HepG2 (cell line): ENCODE measurements at regions not wholly inside any gene's neighbourhood (a gene's known extent, or its start where the extent isn't known, plus 50 kb on each side); places are given as distances from the start of the nearest gene placed in this dataset.

Experiments used
- HNRNPLL ChIP-seq: fragments of 200-400 bp; formaldehyde crosslinking; IDR thresholded peaks from 2 replicates; pipeline ENCODE4 v1.6.1; 2017; ENCODE audit warnings: mild to moderate bottlenecking, low read depth, low read length; ENCODE audit not compliant: poor library complexity, severe bottlenecking
- HOXA7 ChIP-seq: sonication (generic); formaldehyde crosslinking; IDR thresholded peaks from 2 replicates; pipeline ENCODE4 v1.8.1; 2022; ENCODE audit warnings: mild to moderate bottlenecking, missing genetic modification reagents, moderate library complexity
- MTF1 ChIP-seq: sonication (generic); formaldehyde crosslinking; IDR thresholded peaks from 2 replicates; pipeline ENCODE4 v1.5.0; 2020; ENCODE audit warnings: missing genetic modification reagents
- NCOA2 ChIP-seq: sonication (generic); formaldehyde crosslinking; IDR thresholded peaks from 2 replicates; pipeline ENCODE4 v1.8.0; 2022; ENCODE audit warnings: inconsistent platforms
- NFATC3 ChIP-seq: sonication (generic); formaldehyde crosslinking; IDR thresholded peaks from 2 replicates; pipeline ENCODE4 v1.5.1; 2020; ENCODE audit warnings: mild to moderate bottlenecking, missing genetic modification reagents
- SP5 ChIP-seq: IDR thresholded peaks from 2 replicates; pipeline ENCODE4 v1.6.1; 2016; ENCODE audit warnings: low read depth, borderline replicate concordance
- SRSF4 ChIP-seq: fragments of 200-400 bp; formaldehyde crosslinking; IDR thresholded peaks from one replicate; pipeline ENCODE4 v1.6.1; 2018; ENCODE audit warnings: mild to moderate bottlenecking, low read depth, low read length, moderate library complexity; ENCODE audit not compliant: poor library complexity, severe bottlenecking
- TBX3 ChIP-seq: fragments of 450-650 bp; IDR thresholded peaks from 2 replicates; pipeline ENCODE4 v1.6.1; 2017; ENCODE audit warnings: antibody characterized with exemption, mild to moderate bottlenecking, inconsistent platforms, borderline replicate concordance
- TIGD3 ChIP-seq: sonication (generic); formaldehyde crosslinking; IDR thresholded peaks from 2 replicates; pipeline ENCODE4 v1.5.1; 2020; ENCODE audit warnings: mild to moderate bottlenecking, missing genetic modification reagents, borderline replicate concordance
- XRCC5 ChIP-seq: fragments of 200-400 bp; formaldehyde crosslinking; optimal IDR thresholded peaks from 2 replicates; pipeline ENCODE3; 2017; ENCODE audit warnings: mild to moderate bottlenecking, low read length
- ZBTB21 ChIP-seq: sonication (generic); formaldehyde crosslinking; IDR thresholded peaks from 2 replicates; pipeline ENCODE4 v1.4.0; 2020; ENCODE audit warnings: missing genetic modification reagents
- ZC3H13 ChIP-seq: sonication (generic); formaldehyde crosslinking; IDR thresholded peaks from 2 replicates; pipeline ENCODE4 v1.8.1; 2023; ENCODE audit warnings: mild to moderate bottlenecking, missing genetic modification reagents, moderate library complexity
- ZFP62 ChIP-seq: sonication (generic); formaldehyde crosslinking; IDR thresholded peaks from 2 replicates; pipeline ENCODE4 v1.4.0; 2020; ENCODE audit warnings: missing genetic modification reagents
- ZNF318 ChIP-seq: sonication (generic); formaldehyde crosslinking; IDR thresholded peaks from 2 replicates; pipeline ENCODE4 v1.4.0; 2020; ENCODE audit warnings: mild to moderate bottlenecking, missing genetic modification reagents
- ZNF34 ChIP-seq: sonication (generic); formaldehyde crosslinking; IDR thresholded peaks from 2 replicates; pipeline ENCODE4 v1.4.0; 2020; ENCODE audit warnings: mild to moderate bottlenecking, missing genetic modification reagents, borderline replicate concordance
- ZNF446 ChIP-seq: sonication (generic); formaldehyde crosslinking; IDR thresholded peaks from 2 replicates; pipeline ENCODE4 v1.5.0; 2020; ENCODE audit warnings: mild to moderate bottlenecking, missing genetic modification reagents
- ZNF704 ChIP-seq: sonication (generic); formaldehyde crosslinking; IDR thresholded peaks from 2 replicates; pipeline ENCODE4 v1.8.1; 2023; ENCODE audit warnings: mild to moderate bottlenecking, inconsistent platforms, moderate library complexity, missing genetic modification reagents, borderline replicate concordance
- ZNF709 ChIP-seq: sonication (generic); formaldehyde crosslinking; IDR thresholded peaks from 2 replicates; pipeline ENCODE4 v1.5.0; 2020; ENCODE audit warnings: mild to moderate bottlenecking, missing genetic modification reagents

GRCh38 chr9:94030318-94031179 is 53.7 kb upstream of the PTPDC1 start (continued):
- TF ChIP-seq NFATC3 (0 out of 2 replicates have a peak, but pooled peaks have one; percentile 67), ZNF34 (CRISPR knock-in tag) (no peak), SP5 (CRISPR knock-in tag) (no peak), HOXA7 (CRISPR knock-in tag) (no peak), MTF1 (peak; percentile 41; the same call in 1 of the 2 replicates), XRCC5 (peak; percentile 85), ZFP62 (CRISPR knock-in tag) (no peak), ZNF318 (no peak), ZNF709 (CRISPR knock-in tag) (no peak), TIGD3 (CRISPR knock-in tag) (no peak), TBX3 (no peak), ZBTB21 (CRISPR knock-in tag) (no peak), HNRNPLL (peak; percentile 82), ZNF446 (CRISPR knock-in tag) (peak; percentile 83; the same call in 1 of the 2 replicates), NCOA2 (CRISPR knock-in tag) (peak; percentile 29; the same call in 1 of the 2 replicates), ZNF704 (CRISPR knock-in tag) (peak; percentile 76; the same call in 1 of the 2 replicates), ZC3H13 (CRISPR knock-in tag) (peak; percentile 93), SRSF4 (no peak)
